SK-N-SH (cell line): ENCODE measurements at regions not wholly inside any gene's neighbourhood (a gene's known extent, or its start where the extent isn't known, plus 50 kb on each side); places are given as distances from the start of the nearest gene placed in this dataset.

Experiments used
- CTCF ChIA-PET: fragments of 300-600, 350-600 bp; formaldehyde crosslinking; extraction: SDS; loops from one replicate; lab custom pipeline; 2021; lab: Yijun Ruan, JAX
- POLR2A ChIA-PET: fragments of 350-600 bp; sonication (Branson Sonifier 250); formaldehyde crosslinking; extraction: SDS; loops from one replicate; lab custom pipeline; 2020; ENCODE audit warnings: antibody characterized with exemption, inconsistent platforms; lab: Yijun Ruan, JAX
- DNase-seq: peaks from one replicate; pipeline ENCODE4 v3.0.0; 2012
- H2AFZ ChIP-seq: fragments of 200-600 bp; sonication (generic); 2 replicates; pipeline ENCODE4 v1.8.1; 2016; ENCODE audit warnings: antibody characterized with exemption, mild to moderate bottlenecking, low read depth
- H3F3A ChIP-seq: fragments of 200-600 bp; sonication (generic); replicated peaks from 2 replicates; pipeline ENCODE3; 2016; ENCODE audit warnings: antibody characterized with exemption, mild to moderate bottlenecking; ENCODE audit not compliant: insufficient read depth
- H3K27ac ChIP-seq, 2 experiments: fragments of 200-500 bp in 1 of 2; fragments of 200-600 bp in 1 of 2; sonication (Bioruptor generic) in 1 of 2; sonication (generic), shearing (Covaris generic) in 1 of 2; 2 replicates each; pipeline versions ENCODE4 v1.5.1 to v1.6.1; 2014 to 2016; ENCODE audit warnings: low read depth in 2 of 2, inconsistent platforms in 1 of 2, low read length in 1 of 2, mild to moderate bottlenecking in 1 of 2, mixed read lengths in 1 of 2
- H3K27me3 ChIP-seq: fragments of 200-600 bp; sonication (generic), shearing (Covaris generic); 2 replicates; pipeline ENCODE4 v1.6.1; 2016; ENCODE audit warnings: mixed run types; ENCODE audit not compliant: insufficient read depth
- H3K36me3 ChIP-seq, 2 experiments: fragments of 200-500 bp in 1 of 2; fragments of 200-600 bp in 1 of 2; sonication (Bioruptor generic) in 1 of 2; sonication (generic) in 1 of 2; replicated peaks in 1 of 2; 2 replicates each; pipeline versions ENCODE3 to v1.5.1; 2014 to 2016; ENCODE audit warnings: low read length in 1 of 2, mild to moderate bottlenecking in 1 of 2; ENCODE audit not compliant: insufficient read depth in 2 of 2, control insufficient read depth in 1 of 2
- H3K4me1 ChIP-seq, 2 experiments: fragments of 200-500 bp in 1 of 2; fragments of 200-600 bp in 1 of 2; sonication (Bioruptor generic) in 1 of 2; sonication (generic), shearing (Covaris generic) in 1 of 2; 2 replicates each; pipeline versions ENCODE4 v1.5.1 to v1.6.1; 2014 to 2016; ENCODE audit warnings: low read depth in 1 of 2, low read length in 1 of 2, mixed run types in 1 of 2; ENCODE audit not compliant: insufficient read depth in 2 of 2, control insufficient read depth in 1 of 2
- H3K4me2 ChIP-seq: fragments of 200-600 bp; sonication (generic), shearing (Covaris generic); 2 replicates; pipeline ENCODE4 v1.6.1; 2017; ENCODE audit warnings: mixed run types
- H3K4me3 ChIP-seq, 2 experiments: fragments of 200-500 bp in 1 of 2; fragments of 200-600 bp in 1 of 2; sonication (Bioruptor generic) in 1 of 2; sonication (generic), shearing (Covaris generic) in 1 of 2; 2 replicates each; pipeline versions ENCODE4 v1.5.1 to v1.8.1; 2014 to 2016; ENCODE audit warnings: low read depth in 2 of 2, inconsistent platforms in 1 of 2, low read length in 1 of 2, mild to moderate bottlenecking in 1 of 2, mixed read lengths in 1 of 2, moderate library complexity in 1 of 2
- H3K79me2 ChIP-seq: fragments of 200-600 bp; sonication (generic); 2 replicates; pipeline ENCODE4 v1.8.1; 2017; ENCODE audit warnings: mild to moderate bottlenecking; ENCODE audit not compliant: insufficient read depth
- H3K9ac ChIP-seq: fragments of 200-600 bp; sonication (generic); 2 replicates; pipeline ENCODE4 v1.6.1; 2017; ENCODE audit warnings: mixed run types
- H3K9me2 ChIP-seq: fragments of 200-600 bp; sonication (generic); 2 replicates; pipeline ENCODE4 v1.6.1; 2017; ENCODE audit warnings: mixed run types
- H3K9me3 ChIP-seq: fragments of 200-600 bp; sonication (generic); 2 replicates; pipeline ENCODE4 v1.6.1; 2017; ENCODE audit warnings: mixed run types, mild to moderate bottlenecking, moderate library complexity
- H4K20me1 ChIP-seq: fragments of 200-600 bp; sonication (generic); 2 replicates; pipeline ENCODE4 v1.6.1; 2017; ENCODE audit warnings: mild to moderate bottlenecking, mixed run types; ENCODE audit not compliant: insufficient read depth
- CHD2 ChIP-seq: fragments of 150-350 bp; IDR thresholded peaks from 2 replicates; pipeline ENCODE4 v1.6.1; 2018; ENCODE audit warnings: low read length; ENCODE audit not compliant: partially characterized antibody
- CTCF ChIP-seq: fragments of 200-600 bp; sonication (generic); IDR thresholded peaks from 2 replicates; pipeline ENCODE4 v1.6.1; 2017; ENCODE audit warnings: antibody characterized with exemption, mild to moderate bottlenecking, moderate library complexity
- ELF1 ChIP-seq: IDR thresholded peaks from 2 replicates; pipeline ENCODE4 v1.4.0; 2012
- FOXJ3 ChIP-seq: sonication (generic); formaldehyde crosslinking; IDR thresholded peaks from 2 replicates; pipeline ENCODE4 v1.5.1; 2020; ENCODE audit warnings: mild to moderate bottlenecking, missing genetic modification reagents
- GABPA ChIP-seq: IDR thresholded peaks from 2 replicates; pipeline ENCODE4 v1.4.0; 2012; ENCODE audit warnings: low read depth, mild to moderate bottlenecking
- IRF3 ChIP-seq: fragments of 150-350 bp; IDR thresholded peaks from 2 replicates; pipeline ENCODE4 v1.6.1; 2016; ENCODE audit warnings: mild to moderate bottlenecking, low read depth, low read length
- MAX ChIP-seq: IDR thresholded peaks from 2 replicates; pipeline ENCODE4 v1.4.0; 2012; ENCODE audit warnings: low read depth
- NFIC ChIP-seq: IDR thresholded peaks from 2 replicates; pipeline ENCODE4 v1.4.0; 2012; ENCODE audit warnings: borderline replicate concordance
- NRF1 ChIP-seq: IDR thresholded peaks from 2 replicates; pipeline ENCODE4 v1.6.1; 2012; ENCODE audit warnings: low read depth, mild to moderate bottlenecking, low read length
- POLR2AphosphoS5 ChIP-seq: IDR thresholded peaks from 2 replicates; pipeline ENCODE4 v1.6.1; 2012; ENCODE audit warnings: low read depth, low read length
- RAD21 ChIP-seq: IDR thresholded peaks from 2 replicates; pipeline ENCODE4 v1.6.1; 2012; ENCODE audit warnings: mild to moderate bottlenecking, low read length
- REST ChIP-seq: IDR thresholded peaks from 2 replicates; pipeline ENCODE4 v1.6.1; 2012; ENCODE audit warnings: mild to moderate bottlenecking, low read depth, low read length, moderate library complexity
- RFX5 ChIP-seq: IDR thresholded peaks from 2 replicates; pipeline ENCODE4 v1.6.1; 2012; ENCODE audit warnings: mild to moderate bottlenecking, improper control_type of control experiment, low read length
- SIN3A ChIP-seq: IDR thresholded peaks from 2 replicates; pipeline ENCODE4 v1.6.1; 2012; ENCODE audit warnings: low read depth, mild to moderate bottlenecking, low read length, moderate library complexity, borderline replicate concordance
- SMC3 ChIP-seq: IDR thresholded peaks from 2 replicates; pipeline ENCODE4 v1.6.1; 2012; ENCODE audit warnings: low read depth, low read length, improper control_type of control experiment
- TEAD4 ChIP-seq: IDR thresholded peaks from 2 replicates; pipeline ENCODE4 v1.4.0; 2012; ENCODE audit warnings: mild to moderate bottlenecking, borderline replicate concordance; ENCODE audit not compliant: insufficient read depth
- ZBTB33 ChIP-seq: IDR thresholded peaks from 2 replicates; pipeline ENCODE4 v1.4.0; 2012; ENCODE audit warnings: low read depth, borderline replicate concordance
- whole genome bisulfite sequencing: methylation state at CpG from one replicate; pipeline ENCODE4 v1.1.6; 2017; ENCODE audit warnings: low lambda C conversion rate; 5-methylcytosine and 5-hydroxymethylcytosine counted together

GRCh38 chr5:97555644-97555981 is 372.6 kb upstream of the RIOK2 start:
- Histone ChIP-seq H4K20me1 (no peaks in the 10 kb centered on the region), H3K36me3 (no peaks in the 10 kb centered on the region), H3K4me1 (no peaks in the 10 kb centered on the region), H3K4me3 (no peak overlapping the region), H3K4me2 (no peak overlapping the region), H3K79me2 (no peaks in the 10 kb centered on the region)
- TF ChIP-seq FOXJ3 (no peak), REST (no peak), CTCF (no peak), IRF3 (no peak), TEAD4 (no peak), ELF1 (no peak), POLR2AphosphoS5 (no peak), ZBTB33 (no peak), SIN3A (no peak), CHD2 (no peak), RAD21 (no peak), MAX (no peak), NFIC (no peak), SMC3 (no peak), GABPA (no peak), NRF1 (no peak), RFX5 (no peak)
- TF ChIP-seq, all 33 proteins: peak for 0
- no peak overlapping the region for H3K27ac ChIP-seq
- H3K9ac ChIP-seq = no peak overlapping the region
- CTCF ChIA-PET = no interaction called here
- 88% methylated on average over 1 of the region's 1 CpG for WGBS
- no peak for DNase-seq
- no peaks in the 10 kb centered on the region for H3F3A ChIP-seq
- no peaks in the 10 kb centered on the region for H3K9me3 ChIP-seq
- H3K27me3 ChIP-seq = no peaks in the 10 kb centered on the region
- H2AFZ ChIP-seq = no peak overlapping the region
- POLR2A ChIA-PET = no interaction called here
- H3K9me2 ChIP-seq = no peaks in the 10 kb centered on the region
